NCI-H1417 (cell line): ENCODE measurements at regions not wholly inside any gene's neighbourhood (a gene's known extent, or its start where the extent isn't known, plus 50 kb on each side); places are given as distances from the start of the nearest gene placed in this dataset.

ENCODE experiments used
- DNase-seq, 3 experiments: peaks; one replicate each; lab custom pipeline; 2025; lab: John Stamatoyannopoulos, UW

DNA sequence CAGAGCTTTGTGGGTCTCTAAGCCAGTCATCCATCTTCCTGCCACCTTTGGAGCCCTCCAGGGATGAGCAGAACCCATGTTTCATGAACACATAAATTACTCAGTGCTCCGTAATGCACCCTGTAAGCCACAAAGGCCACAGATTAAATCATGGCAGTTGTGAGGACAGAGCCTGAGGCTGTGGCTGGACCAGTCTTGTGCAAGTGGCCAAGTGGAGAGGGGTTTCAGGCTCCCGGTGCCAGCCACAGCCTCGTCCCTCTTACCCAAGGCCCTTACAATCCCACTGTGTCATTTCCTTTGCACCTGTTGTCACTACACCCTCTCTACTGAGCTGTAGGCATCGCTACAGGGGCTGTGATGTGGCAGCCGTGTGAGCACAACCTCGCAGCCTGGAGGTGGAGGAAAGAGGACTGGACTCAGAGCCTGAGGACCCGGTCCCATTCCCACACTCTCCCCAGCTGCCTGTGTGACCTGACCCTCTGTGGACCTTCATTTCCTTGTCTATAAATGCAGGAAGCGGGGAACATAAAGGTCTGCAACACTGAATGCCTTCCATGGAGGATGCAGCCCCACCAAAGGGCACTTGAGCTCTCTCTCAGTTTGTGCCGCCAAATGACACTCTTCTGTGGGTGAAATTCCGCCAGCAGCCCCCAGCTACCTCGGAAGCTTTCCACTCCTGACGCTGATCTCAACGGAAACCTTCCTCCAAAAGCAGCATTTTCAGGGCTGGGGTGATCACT lies 792.0 kb downstream of the UQCRFS1 start:
- DNase-seq = no peak

DNA sequence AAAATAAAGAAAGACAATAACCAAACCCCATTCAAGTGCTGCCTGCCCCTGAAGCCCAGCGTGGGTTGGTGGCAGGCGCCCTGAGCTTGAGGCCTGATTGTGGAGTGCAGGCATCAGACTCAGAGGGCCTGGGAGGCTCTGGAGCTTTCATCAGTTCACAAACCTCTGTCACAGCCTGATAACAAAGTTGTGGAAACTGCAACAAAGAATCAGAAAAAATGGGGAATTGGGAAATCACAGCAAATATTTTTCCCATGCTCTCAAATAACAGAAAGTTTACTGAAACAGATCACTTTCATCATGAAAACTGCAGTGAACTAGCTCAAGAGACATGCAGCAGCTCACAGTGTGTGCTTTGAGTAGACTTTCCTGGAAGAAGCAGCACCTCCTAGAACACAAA lies 793.6 kb downstream of the UQCRFS1 start:
- DNase-seq = no peak

DNA sequence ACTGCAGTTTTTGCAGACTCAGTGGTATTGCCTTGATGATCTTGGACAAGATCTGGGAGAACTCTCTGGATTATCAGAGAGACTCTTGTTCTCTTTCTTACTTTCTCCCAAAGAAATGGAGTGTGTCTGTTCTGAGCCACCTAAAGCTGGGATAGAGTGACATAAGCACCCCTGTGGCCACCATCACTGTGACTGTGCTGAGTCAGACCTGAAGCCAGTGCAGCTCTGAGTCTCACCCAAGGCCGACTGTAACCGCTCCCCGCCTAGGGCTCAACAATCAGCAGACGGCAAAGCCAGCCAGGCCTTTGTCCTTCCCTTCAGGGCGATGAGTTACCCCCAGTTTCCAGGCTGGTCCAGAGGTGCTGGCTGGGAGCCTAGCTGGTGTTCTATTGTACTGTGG lies 795.6 kb downstream of the UQCRFS1 start:
- no peak for DNase-seq

DNA sequence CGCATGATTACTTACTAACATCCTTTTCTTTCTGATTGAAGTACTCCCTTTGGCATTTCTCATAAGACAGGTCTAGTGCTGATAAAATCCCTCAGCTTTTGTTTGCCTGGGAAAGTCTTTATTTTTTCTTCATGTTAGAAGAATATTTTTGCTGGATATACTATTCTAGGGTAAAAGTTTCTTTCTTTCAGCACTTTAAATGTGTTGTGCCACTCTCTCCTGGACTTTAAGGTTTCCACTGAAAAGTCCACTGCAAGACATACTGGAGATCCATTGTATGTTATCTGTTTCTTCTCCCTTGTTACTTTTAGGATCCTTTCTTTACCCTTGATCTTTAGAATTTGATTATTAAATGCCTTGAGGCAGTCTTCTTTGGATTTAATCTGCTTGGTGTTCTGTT lies 796.7 kb downstream of the UQCRFS1 start:
- no peak for DNase-seq

- no peak for DNase-seq
These were observed 798.2 kb downstream of the UQCRFS1 start for GRCh38 chr19:28414748-28415147.

DNA sequence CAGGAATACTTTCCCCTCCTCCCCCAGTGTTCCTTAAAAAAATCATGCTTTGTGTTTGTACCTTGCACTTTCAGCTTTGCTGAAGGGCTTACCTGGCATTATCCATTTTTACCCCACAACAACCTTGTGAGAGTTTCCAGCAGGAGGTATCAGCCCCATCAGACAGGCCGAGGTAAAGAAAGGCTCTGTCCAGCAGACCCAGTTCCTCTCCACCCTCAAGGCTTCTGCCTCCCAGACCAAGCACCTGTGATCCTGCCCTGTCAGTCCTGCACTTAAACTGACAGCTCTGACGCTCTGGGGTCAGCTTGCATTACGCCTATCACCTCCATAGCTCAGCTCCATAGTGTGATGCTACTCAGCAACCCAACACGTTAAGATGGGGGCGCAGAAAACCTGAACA lies 803.1 kb downstream of the UQCRFS1 start:
- DNase-seq = no peak

- DNase-seq = no peak
These were observed 806.0 kb downstream of the UQCRFS1 start for GRCh38 chr19:28406966-28407365.

DNA sequence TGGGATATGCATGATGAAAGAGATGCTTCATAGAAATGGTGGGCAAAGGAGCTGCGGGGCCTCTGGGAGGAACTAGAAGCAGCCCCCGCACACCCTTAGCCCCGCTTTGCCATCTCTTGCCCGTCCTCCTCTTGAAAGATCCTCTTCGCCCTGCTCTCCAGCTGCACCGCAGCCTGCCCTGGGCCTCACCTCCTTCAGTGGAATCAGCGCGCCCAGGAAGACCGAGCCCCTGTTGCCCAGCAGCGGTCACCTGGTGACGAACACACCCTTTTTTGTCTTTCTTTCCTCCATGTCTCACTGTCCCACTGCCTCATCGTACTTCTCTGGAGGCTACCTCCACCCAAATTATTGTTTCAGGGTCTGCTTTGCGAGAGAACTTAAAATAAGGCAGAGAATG lies 807.6 kb downstream of the UQCRFS1 start:
- peak in 2 of 3 experiments; percentile 55 to 66 for DNase-seq

- no peak for DNase-seq
These were observed 808.5 kb downstream of the UQCRFS1 start for GRCh38 chr19:28404472-28404871.

DNA sequence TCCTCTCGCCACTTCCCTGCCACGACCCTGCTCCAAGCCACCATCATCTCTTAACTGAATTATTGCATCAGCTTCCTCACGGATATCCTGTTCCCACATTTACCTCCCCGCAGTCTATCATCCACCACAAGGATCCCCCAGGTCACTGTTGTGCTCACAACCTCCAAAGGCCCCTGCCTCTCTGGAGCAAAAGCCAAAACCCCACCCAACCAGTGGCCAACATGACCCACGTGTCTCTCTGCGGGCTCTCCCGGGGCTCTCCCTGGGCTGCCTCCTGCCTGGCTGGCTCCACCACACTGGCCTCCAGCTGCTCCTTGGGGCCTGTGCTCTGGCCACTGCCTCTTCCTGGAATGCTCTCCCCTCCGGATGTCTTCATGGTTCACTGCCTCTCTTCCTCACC lies 809.3 kb downstream of the UQCRFS1 start:
- no peak for DNase-seq

DNA sequence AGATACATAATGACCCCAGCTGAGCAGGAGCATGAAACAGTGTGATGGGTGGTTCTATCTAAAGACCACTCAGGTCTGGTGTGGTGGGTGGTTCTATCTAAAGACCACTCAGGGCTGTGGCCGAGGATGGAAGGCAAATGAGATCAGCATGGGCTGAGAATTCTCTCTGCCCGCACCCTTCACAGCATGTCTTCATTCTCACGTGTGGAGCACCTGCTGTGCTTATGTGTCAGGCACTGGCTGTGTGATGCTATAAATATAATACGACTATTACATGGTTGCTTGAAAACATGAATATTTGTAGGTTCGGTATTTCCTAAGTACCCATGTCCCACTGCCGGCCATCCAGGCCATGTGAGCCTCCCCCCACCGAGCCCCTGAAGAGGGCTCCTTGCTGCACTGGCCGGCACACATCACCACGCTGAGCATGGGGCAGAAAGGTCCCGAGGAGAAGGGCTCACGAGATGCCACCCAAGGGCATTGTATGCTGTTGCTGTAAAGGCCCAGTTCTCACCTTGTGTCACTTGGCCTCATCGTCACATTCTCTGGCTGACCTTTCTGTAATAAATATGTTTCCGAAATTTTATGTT lies 810.2 kb downstream of the UQCRFS1 start:
- DNase-seq = no peak

DNA sequence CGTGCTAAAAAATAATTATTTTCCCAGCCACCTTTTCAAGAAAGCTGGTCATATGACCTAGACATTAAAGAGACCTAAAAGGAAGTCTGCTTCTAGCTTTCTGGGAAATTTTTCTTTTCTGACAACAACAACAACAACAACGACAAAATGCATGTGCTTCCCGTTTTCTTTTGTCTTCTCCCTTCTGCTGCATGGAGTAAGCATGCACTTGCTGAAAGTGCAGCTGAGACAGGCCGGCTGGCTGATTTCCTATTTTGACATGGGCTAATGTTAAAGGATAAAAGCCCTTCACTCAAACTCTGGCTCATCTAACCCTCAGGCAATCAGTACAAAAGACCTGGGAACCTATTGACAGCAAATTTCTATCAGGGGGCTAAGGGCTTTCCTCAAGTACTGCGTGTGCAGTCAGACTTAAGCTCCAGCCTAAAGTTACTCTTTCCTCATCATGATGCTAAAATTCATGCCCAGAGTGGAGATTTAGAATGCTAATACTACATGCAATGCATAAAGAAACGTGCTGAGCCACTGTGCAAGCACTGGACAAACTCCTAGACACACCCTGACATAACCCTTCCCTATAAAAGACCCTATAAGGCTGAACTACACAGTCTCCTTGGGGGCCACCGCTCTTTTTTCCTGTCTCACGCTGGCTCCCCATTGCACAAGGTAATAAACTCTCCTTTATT lies 811.1 kb downstream of the UQCRFS1 start:
- DNase-seq = no peak

GRCh38 chr19:28400953-28401671 lies 811.8 kb downstream of the UQCRFS1 start:
- no peak for DNase-seq

- no peak for DNase-seq
These were observed 813.8 kb downstream of the UQCRFS1 start for GRCh38 chr19:28399187-28399586.

GRCh38 chr19:28397800-28398199 lies 815.2 kb downstream of the UQCRFS1 start:
- DNase-seq = no peak

DNA sequence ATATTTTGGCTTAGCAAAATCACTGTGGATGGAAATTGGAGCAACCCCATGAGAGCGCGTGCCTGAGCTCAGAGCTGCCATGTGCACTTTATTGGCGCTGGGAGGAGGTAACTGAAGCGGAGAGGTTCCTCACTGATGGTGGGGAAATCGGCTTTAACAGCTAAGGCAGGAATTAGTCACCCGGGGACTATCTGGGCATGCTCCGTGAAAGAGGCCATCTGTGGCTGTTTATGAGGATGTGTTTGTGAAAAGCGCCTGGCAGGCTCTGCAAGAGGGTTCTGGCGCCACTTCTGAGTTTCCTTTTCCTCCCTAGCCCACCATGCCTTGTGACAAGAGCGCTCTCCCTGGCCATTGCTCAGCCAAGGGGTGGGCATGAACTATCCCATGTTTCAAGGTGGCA lies 815.6 kb downstream of the UQCRFS1 start:
- DNase-seq = no peak

- peak in 1 of 3 experiments; percentile 24 for DNase-seq
These were observed 816.6 kb downstream of the UQCRFS1 start for GRCh38 chr19:28396287-28396831.

- DNase-seq = no peak
These were observed 818.2 kb downstream of the UQCRFS1 start for GRCh38 chr19:28394725-28395124.

DNA sequence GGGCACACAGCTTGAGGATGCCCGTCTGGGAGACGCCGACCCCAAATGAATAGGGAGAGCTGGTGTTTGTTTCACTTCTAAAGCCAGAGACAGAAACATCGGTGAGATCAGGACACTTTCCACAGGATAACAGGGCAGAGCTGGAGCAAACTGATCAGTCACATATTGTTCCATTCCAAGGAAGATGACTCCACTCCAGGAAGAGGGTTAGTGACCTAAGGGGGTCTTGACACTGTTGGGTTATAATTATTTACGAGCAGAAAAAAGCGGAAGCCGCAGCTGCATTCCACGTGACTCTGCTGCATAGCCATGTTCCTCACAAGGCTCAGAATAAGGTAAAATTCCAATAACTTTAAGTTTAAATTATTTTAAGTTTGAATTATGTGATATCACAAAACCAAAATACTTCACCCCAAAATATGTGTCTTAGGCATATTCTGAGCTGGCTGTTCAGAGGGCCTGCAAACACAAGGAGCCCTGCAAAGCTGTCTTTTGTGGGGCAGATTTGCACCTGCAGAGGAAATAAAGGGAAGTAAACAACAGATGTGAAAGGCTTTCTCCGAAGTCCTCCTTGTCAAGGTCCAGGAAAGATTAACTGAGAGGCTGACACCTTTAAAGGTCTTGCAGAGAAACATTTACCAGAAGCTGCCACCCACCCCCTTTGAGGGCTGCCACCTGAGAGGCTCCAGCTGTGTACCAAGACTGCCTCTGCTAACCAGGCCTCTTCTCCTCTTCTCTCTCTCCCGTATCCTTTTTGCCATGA lies 819.2 kb downstream of the UQCRFS1 start:
- no peak for DNase-seq

- no peak for DNase-seq
These were observed 824.0 kb downstream of the UQCRFS1 start for GRCh38 chr19:28388988-28389387.

DNA sequence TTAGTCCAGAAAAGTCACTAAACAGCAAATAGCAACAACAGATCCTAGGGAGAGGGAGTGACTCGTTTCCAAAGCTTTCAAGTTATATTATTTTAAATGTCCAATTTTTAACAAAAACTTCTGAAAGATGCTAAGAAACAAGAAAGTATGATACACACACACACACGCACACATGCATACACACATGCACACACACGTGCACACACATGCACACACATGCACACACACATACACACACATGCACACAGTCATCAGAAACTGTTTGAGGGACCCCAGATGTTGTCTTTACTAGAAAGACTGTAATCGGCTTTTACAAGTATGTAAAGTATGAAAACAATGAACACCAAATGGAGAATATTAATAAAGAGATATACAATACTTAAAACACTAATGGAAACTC lies 825.4 kb downstream of the UQCRFS1 start:
- no peak for DNase-seq

GRCh38 chr19:28386470-28386869 lies 826.5 kb downstream of the UQCRFS1 start:
- no peak for DNase-seq
